ENCODE measurements at regions not wholly inside any gene's neighbourhood (a gene's known extent, or its start where the extent isn't known, plus 50 kb on each side); places are given as distances from the start of the nearest gene placed in this dataset.

- TF ChIP-seq CTCF (IDR thresholded peaks at IDR 0.05) (no peak), EZH2 (IDR thresholded peaks at IDR 0.05; ENCODE audit: borderline replicate concordance, insufficient read depth, low read depth, low read length, poor library complexity, severe bottlenecking) (no peak)
These were observed 97.1 kb downstream of the ADAMTS1 start for GRCh38 chr21:26748066-26748465.

Data from B cell (primary cell).